Spleen (tissue), 7 donors: ENCODE measurements at regions not wholly inside any gene's neighbourhood (a gene's known extent, or its start where the extent isn't known, plus 50 kb on each side); places are given as distances from the start of the nearest gene placed in this dataset.

Experiments used
- CTCF ChIP-seq, 11 experiments: fragments of 200-600 bp in 7 of 11; fragments of 450-650 bp in 4 of 11; sonication (generic) in 4 of 11; IDR thresholded peaks in 8 of 11; conservative IDR thresholded peaks in 3 of 11; 1 replicate in 7 of 11; 2 replicates in 4 of 11; pipeline versions ENCODE4 v1.4.0 to v1.8.0; 2016 to 2021; ENCODE audit warnings: antibody characterized with exemption in 11 of 11, inconsistent platforms in 4 of 11, mild to moderate bottlenecking in 1 of 11
- POLR2A ChIP-seq, 3 donors: fragments of 450-650 bp; IDR thresholded peaks; one replicate each; pipeline ENCODE4 v1.5.1; 2017; ENCODE audit warnings: antibody characterized with exemption in 3 of 3, mild to moderate bottlenecking in 1 of 3
- POLR2AphosphoS5 ChIP-seq, 3 donors: sonication (generic); formaldehyde crosslinking; IDR thresholded peaks; one replicate each; pipeline ENCODE4 v1.5.1; 2017; ENCODE audit warnings: antibody characterized with exemption in 3 of 3
- donor health status: DM: no; HTN: no; CAD: no; lungs with moderate emphysema.
- donor health status: DM: no; HTN: no; CAD: no.
- donor health status: DM: no; HTN: no; CAD: no.

- TF ChIP-seq POLR2A (IDR thresholded peaks at IDR 0.05) (no peak), CTCF (IDR thresholded peaks at IDR 0.05 in 8 of 11, conservative IDR thresholded peaks at IDR 0.05 in 3 of 11) (no peak), POLR2AphosphoS5 (IDR thresholded peaks at IDR 0.05) (no peak)
Measured at GRCh38 chr2:116761864-116762263, 1052.6 kb upstream of the DDX18 start.
